ENCODE measurements at regions not wholly inside any gene's neighbourhood (a gene's known extent, or its start where the extent isn't known, plus 50 kb on each side); places are given as distances from the start of the nearest gene placed in this dataset.
A peak's percentile ranks its signal among the peaks of the same experiment; 100 is the strongest.

GRCh38 chr4:138710297-138710696, 305.3 kb upstream of the NOCT start:
- H3K4me3 ChIP-seq (ENCODE audit: control insufficient read depth, low read depth, low read length), result no peak overlapping the region
- no peak for DNase-seq (ENCODE audit: low read depth)
- no peak for TF ChIP-seq CTCF (conservative IDR thresholded peaks at IDR 0.05; ENCODE audit: control insufficient read depth, insufficient read depth, low read depth, low read length)

- TF ChIP-seq CTCF (conservative IDR thresholded peaks at IDR 0.05; ENCODE audit: control insufficient read depth, insufficient read depth, low read depth, low read length), result no peak
- DNase-seq (ENCODE audit: low read depth), result no peak
- H3K4me3 ChIP-seq (ENCODE audit: control insufficient read depth, low read depth, low read length), result no peak overlapping the region
Observed at GRCh38 chr4:138709859-138710258, 305.7 kb upstream of the NOCT start.

- peak; percentile 51 for DNase-seq (ENCODE audit: low read depth)
- no peak overlapping the region for H3K4me3 ChIP-seq (ENCODE audit: control insufficient read depth, low read depth, low read length)
- no peak for TF ChIP-seq CTCF (conservative IDR thresholded peaks at IDR 0.05; ENCODE audit: control insufficient read depth, insufficient read depth, low read depth, low read length)
Observed at GRCh38 chr4:138707746-138708677, 307.6 kb upstream of the NOCT start.

GRCh38 chr4:138706201-138706600, 309.4 kb upstream of the NOCT start:
- H3K4me3 ChIP-seq (ENCODE audit: control insufficient read depth, low read depth, low read length), result no peak overlapping the region
- no peak for TF ChIP-seq CTCF (conservative IDR thresholded peaks at IDR 0.05; ENCODE audit: control insufficient read depth, insufficient read depth, low read depth, low read length)
- no peak for DNase-seq (ENCODE audit: low read depth)

- no peak for DNase-seq (ENCODE audit: low read depth)
- no peak for TF ChIP-seq CTCF (conservative IDR thresholded peaks at IDR 0.05; ENCODE audit: control insufficient read depth, insufficient read depth, low read depth, low read length)
- no peak overlapping the region for H3K4me3 ChIP-seq (ENCODE audit: control insufficient read depth, low read depth, low read length)
Observed at GRCh38 chr4:138702190-138702824, 313.3 kb upstream of the NOCT start.

GRCh38 chr4:138698641-138699040, 316.9 kb upstream of the NOCT start:
- no peak for TF ChIP-seq CTCF (conservative IDR thresholded peaks at IDR 0.05; ENCODE audit: control insufficient read depth, insufficient read depth, low read depth, low read length)
- no peak for DNase-seq (ENCODE audit: low read depth)
- no peak overlapping the region for H3K4me3 ChIP-seq (ENCODE audit: control insufficient read depth, low read depth, low read length)

Measured in fibroblast of mammary gland (primary cell).